Peyer's patch (tissue), 4 donors: ENCODE measurements at regions not wholly inside any gene's neighbourhood (a gene's known extent, or its start where the extent isn't known, plus 50 kb on each side); places are given as distances from the start of the nearest gene placed in this dataset.

ENCODE experiments used
- DNase-seq, 3 donors: peaks; one replicate each; pipeline ENCODE4 v3.0.0-alpha.2; 2017 to 2019
- H3K27ac ChIP-seq, 4 donors: fragments of 200-600 bp; sonication (generic); one replicate each; pipeline ENCODE4 v1.5.1; 2016 to 2019
- H3K27me3 ChIP-seq, 2 donors: fragments of 200-600 bp; sonication (generic); one replicate each; pipeline ENCODE4 v1.5.1; 2019
- H3K36me3 ChIP-seq, 3 donors: fragments of 200-600 bp; sonication (generic); one replicate each; pipeline ENCODE4 v1.5.1; 2016 to 2019
- H3K4me1 ChIP-seq, 4 donors: fragments of 200-600 bp; sonication (generic); one replicate each; pipeline ENCODE4 v1.5.1; 2016 to 2019
- H3K4me3 ChIP-seq, 4 donors: fragments of 200-600 bp; sonication (generic); 1 replicate in 3 of 4; 2 replicates in 1 of 4; pipeline ENCODE4 v1.5.1; 2016 to 2019; ENCODE audit warnings: mild to moderate bottlenecking in 1 of 4
- H3K9me3 ChIP-seq, 4 donors: fragments of 200-600 bp; sonication (generic); one replicate each; pipeline ENCODE4 v1.5.1; 2016 to 2019; ENCODE audit warnings: mild to moderate bottlenecking in 1 of 4
- POLR2A ChIP-seq, 2 donors: fragments of 450-650 bp; IDR thresholded peaks; one replicate each; pipeline ENCODE4 v1.5.1; 2017; ENCODE audit warnings: antibody characterized with exemption in 2 of 2, mild to moderate bottlenecking in 2 of 2, moderate library complexity in 2 of 2
- TF ChIP-seq, protein P1 (sequence below), 6 experiments: fragments of 450-650 bp in 4 of 6; fragments of 200-600 bp in 2 of 6; sonication (generic) in 1 of 6; IDR thresholded peaks; one replicate each; pipeline ENCODE4 v1.5.1; 2017 to 2019; ENCODE audit warnings: antibody characterized with exemption in 6 of 6, mild to moderate bottlenecking in 3 of 6, moderate library complexity in 1 of 6

DNA sequence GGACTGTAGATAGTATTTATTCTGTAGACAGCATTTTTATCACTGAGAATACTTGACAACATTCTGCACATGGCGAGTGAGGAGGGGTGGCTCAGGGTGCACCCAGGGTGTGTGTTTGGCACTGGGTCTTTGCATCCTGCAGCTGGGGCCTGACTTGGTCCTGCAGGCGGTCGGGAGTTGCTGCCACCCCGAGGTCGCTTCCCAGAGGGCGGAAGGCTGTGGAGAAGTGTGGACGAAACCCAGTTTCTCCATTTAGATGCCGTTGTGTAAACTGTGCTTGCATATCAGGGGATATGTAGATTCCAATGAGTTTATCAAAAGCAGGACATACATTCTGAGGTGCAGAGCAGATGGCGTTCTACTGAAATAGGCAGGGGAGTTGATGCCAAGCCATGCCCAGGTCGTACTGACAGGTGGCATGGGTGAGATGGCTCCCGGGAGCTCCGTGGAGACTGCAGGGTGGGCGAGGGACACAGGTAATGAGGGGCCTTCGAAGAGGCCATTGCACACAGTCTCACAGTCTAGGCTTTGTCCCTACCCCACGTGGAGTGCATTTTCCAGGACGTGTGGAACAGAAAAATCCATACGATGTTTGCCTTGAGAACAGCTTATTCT is 74.5 kb downstream of the RTP5 start:
- no peak for TF ChIP-seq POLR2A (IDR thresholded peaks at IDR 0.05)
- TF ChIP-seq, protein P1, sequence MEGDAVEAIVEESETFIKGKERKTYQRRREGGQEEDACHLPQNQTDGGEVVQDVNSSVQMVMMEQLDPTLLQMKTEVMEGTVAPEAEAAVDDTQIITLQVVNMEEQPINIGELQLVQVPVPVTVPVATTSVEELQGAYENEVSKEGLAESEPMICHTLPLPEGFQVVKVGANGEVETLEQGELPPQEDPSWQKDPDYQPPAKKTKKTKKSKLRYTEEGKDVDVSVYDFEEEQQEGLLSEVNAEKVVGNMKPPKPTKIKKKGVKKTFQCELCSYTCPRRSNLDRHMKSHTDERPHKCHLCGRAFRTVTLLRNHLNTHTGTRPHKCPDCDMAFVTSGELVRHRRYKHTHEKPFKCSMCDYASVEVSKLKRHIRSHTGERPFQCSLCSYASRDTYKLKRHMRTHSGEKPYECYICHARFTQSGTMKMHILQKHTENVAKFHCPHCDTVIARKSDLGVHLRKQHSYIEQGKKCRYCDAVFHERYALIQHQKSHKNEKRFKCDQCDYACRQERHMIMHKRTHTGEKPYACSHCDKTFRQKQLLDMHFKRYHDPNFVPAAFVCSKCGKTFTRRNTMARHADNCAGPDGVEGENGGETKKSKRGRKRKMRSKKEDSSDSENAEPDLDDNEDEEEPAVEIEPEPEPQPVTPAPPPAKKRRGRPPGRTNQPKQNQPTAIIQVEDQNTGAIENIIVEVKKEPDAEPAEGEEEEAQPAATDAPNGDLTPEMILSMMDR (IDR thresholded peaks at IDR 0.05), result no peak
- Histone ChIP-seq H3K4me3 (no peak overlapping the region), H3K36me3 (no peaks in the 10 kb centered on the region), H3K27me3 (no peaks in the 10 kb centered on the region), H3K27ac (no peak overlapping the region), H3K9me3 (no peaks in the 10 kb centered on the region), H3K4me1 (no peaks in the 10 kb centered on the region)
- peak in 1 of 3 donors; percentile 36 for DNase-seq

DNA sequence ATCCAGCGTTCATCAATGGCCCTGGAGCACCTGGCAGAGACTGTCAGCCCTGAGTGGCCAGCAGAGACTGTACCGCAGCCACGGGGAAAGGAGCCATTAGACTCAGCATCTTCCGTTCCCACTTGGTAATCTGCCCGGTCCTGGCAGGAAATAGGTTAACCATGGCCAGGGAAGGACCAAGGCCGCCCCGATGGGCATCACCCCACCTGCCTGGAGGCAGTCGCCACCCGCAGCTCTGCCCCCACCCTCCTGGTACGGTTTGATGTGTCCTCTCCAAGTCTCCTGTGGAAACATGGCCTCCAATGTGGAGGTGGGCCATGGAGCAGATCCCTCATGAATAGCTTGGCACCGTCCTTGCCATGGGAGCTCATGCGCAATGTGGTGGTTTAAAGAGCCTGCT is 75.3 kb downstream of the RTP5 start:
- TF ChIP-seq POLR2A (IDR thresholded peaks at IDR 0.05), result no peak
- TF ChIP-seq, protein P1 (IDR thresholded peaks at IDR 0.05), result no peak
- Histone ChIP-seq H3K4me1 (no peaks in the 10 kb centered on the region), H3K27ac (no peak overlapping the region), H3K9me3 (no peaks in the 10 kb centered on the region), H3K27me3 (no peaks in the 10 kb centered on the region), H3K4me3 (no peak overlapping the region), H3K36me3 (no peaks in the 10 kb centered on the region)
- peak in 2 of 3 donors; percentile 19 to 35 for DNase-seq

DNA sequence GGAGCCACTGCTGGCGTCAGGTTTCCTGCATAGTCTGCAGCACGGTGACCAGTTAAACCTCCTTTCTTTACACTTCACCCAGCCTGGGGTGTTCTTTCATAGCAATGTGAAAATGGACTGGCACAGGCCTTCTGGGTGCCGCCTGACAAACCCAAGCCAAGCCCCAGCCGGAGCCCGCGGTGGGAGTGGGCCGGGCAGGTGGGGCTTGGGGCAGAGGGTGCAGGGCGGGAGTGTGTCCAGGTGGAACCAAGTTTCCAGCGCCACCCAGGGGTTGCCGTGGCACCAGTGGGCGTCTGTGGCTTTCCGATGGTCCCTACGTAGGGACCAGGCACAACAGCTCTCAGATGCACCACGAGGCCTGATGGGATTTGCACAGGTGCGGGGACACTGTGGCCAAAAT is 75.8 kb downstream of the RTP5 start:
- no peak overlapping the region for H3K27ac ChIP-seq
- no peaks in the 10 kb centered on the region for H3K27me3 ChIP-seq
- TF ChIP-seq, protein P1 (IDR thresholded peaks at IDR 0.05), result no peak
- no peak for TF ChIP-seq POLR2A (IDR thresholded peaks at IDR 0.05)
- no peaks in the 10 kb centered on the region for H3K36me3 ChIP-seq
- no peaks in the 10 kb centered on the region for H3K4me1 ChIP-seq
- DNase-seq, result peak in 2 of 3 donors; percentile 11 to 34
- no peak overlapping the region for H3K4me3 ChIP-seq
- H3K9me3 ChIP-seq, result no peaks in the 10 kb centered on the region

- Histone ChIP-seq H3K27ac (no peak overlapping the region), H3K9me3 (no peaks in the 10 kb centered on the region), H3K36me3 (no peaks in the 10 kb centered on the region), H3K4me1 (peaks cover 0 to 4% (median 0%) of the 10 kb centered on the region in 4 donors), H3K4me3 (no peak overlapping the region), H3K27me3 (no peaks in the 10 kb centered on the region)
- no peak for TF ChIP-seq POLR2A (IDR thresholded peaks at IDR 0.05)
- TF ChIP-seq, protein P1 (IDR thresholded peaks at IDR 0.05), result no peak
- DNase-seq, result peak in 1 of 3 donors; percentile 37
These were observed 76.3 kb downstream of the RTP5 start for GRCh38 chr2:241945803-241946202.

GRCh38 chr2:241946306-241947003 is 76.9 kb downstream of the RTP5 start:
- peak in 2 of 3 donors; percentile 29 to 36 for DNase-seq
- Histone ChIP-seq H3K4me1 (peaks cover 0 to 8% (median 2%) of the 10 kb centered on the region in 4 donors), H3K36me3 (no peaks in the 10 kb centered on the region), H3K27ac (no peak overlapping the region), H3K27me3 (no peaks in the 10 kb centered on the region), H3K4me3 (no peak overlapping the region), H3K9me3 (no peaks in the 10 kb centered on the region)
- TF ChIP-seq POLR2A (IDR thresholded peaks at IDR 0.05), result no peak
- TF ChIP-seq, protein P1 (IDR thresholded peaks at IDR 0.05), result no peak
